ENCODE measurements at regions not wholly inside any gene's neighbourhood (a gene's known extent, or its start where the extent isn't known, plus 50 kb on each side); places are given as distances from the start of the nearest gene placed in this dataset.

GRCh38 chr9:92196909-92197308 lies 81.7 kb upstream of the SPTLC1 start:
- TF ChIP-seq, protein P1, sequence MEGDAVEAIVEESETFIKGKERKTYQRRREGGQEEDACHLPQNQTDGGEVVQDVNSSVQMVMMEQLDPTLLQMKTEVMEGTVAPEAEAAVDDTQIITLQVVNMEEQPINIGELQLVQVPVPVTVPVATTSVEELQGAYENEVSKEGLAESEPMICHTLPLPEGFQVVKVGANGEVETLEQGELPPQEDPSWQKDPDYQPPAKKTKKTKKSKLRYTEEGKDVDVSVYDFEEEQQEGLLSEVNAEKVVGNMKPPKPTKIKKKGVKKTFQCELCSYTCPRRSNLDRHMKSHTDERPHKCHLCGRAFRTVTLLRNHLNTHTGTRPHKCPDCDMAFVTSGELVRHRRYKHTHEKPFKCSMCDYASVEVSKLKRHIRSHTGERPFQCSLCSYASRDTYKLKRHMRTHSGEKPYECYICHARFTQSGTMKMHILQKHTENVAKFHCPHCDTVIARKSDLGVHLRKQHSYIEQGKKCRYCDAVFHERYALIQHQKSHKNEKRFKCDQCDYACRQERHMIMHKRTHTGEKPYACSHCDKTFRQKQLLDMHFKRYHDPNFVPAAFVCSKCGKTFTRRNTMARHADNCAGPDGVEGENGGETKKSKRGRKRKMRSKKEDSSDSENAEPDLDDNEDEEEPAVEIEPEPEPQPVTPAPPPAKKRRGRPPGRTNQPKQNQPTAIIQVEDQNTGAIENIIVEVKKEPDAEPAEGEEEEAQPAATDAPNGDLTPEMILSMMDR (IDR thresholded peaks at IDR 0.05), result no peak
- no peak for TF ChIP-seq POLR2A (IDR thresholded peaks at IDR 0.05)

All from uterus (tissue), 2 donors.